HG03039 (cell line): ENCODE measurements at regions not wholly inside any gene's neighbourhood (a gene's known extent, or its start where the extent isn't known, plus 50 kb on each side); places are given as distances from the start of the nearest gene placed in this dataset.
"Not testable (repeated sequence)": the region's sequence is repeated elsewhere in the genome, so short reads cannot be mapped to it uniquely, and the experiment has no call there.

ENCODE experiments used
- ATAC-seq: cut with Tn5 transposase; IDR thresholded peaks from one replicate; pipeline ENCODE4 v1.9.1; 2021; ENCODE audit warnings: mild to moderate bottlenecking, moderate library complexity; ENCODE audit not compliant: unreplicated experiment

- ATAC-seq = no peak
Observed at GRCh38 chr10:85421421-85421820, 945.2 kb downstream of the GRID1 start.

GRCh38 chr10:85429126-85429525 is 937.5 kb downstream of the GRID1 start:
- no peak for ATAC-seq

- ATAC-seq = no peak
Observed at GRCh38 chr10:85430991-85431390, 935.6 kb downstream of the GRID1 start.

- ATAC-seq = no peak
Observed at GRCh38 chr10:85433248-85433647, 933.3 kb downstream of the GRID1 start.

GRCh38 chr10:85444868-85445267 is 921.7 kb downstream of the GRID1 start:
- no peak for ATAC-seq

- no peak for ATAC-seq
Observed at GRCh38 chr10:85445702-85446101, 920.9 kb downstream of the GRID1 start.

GRCh38 chr10:85446827-85447226 is 919.8 kb downstream of the GRID1 start:
- no peak for ATAC-seq

- ATAC-seq = no peak
Observed at GRCh38 chr10:85447690-85448089, 918.9 kb downstream of the GRID1 start.

GRCh38 chr10:85448716-85449115 is 917.9 kb downstream of the GRID1 start:
- ATAC-seq = no peak

GRCh38 chr10:85454386-85454785 is 912.2 kb downstream of the GRID1 start:
- ATAC-seq = no peak

- no peak for ATAC-seq
Observed at GRCh38 chr10:85457191-85457590, 909.4 kb downstream of the GRID1 start.

- no peak for ATAC-seq
Observed at GRCh38 chr10:85458324-85458723, 908.3 kb downstream of the GRID1 start.

GRCh38 chr10:85459906-85460305 is 906.7 kb downstream of the GRID1 start:
- ATAC-seq = no peak

GRCh38 chr10:85464336-85464735 is 902.3 kb downstream of the GRID1 start:
- no peak for ATAC-seq

GRCh38 chr10:85477979-85478378 is 888.6 kb downstream of the GRID1 start:
- no peak for ATAC-seq

- ATAC-seq = no peak
Observed at GRCh38 chr10:85490431-85490830, 876.2 kb downstream of the GRID1 start.

GRCh38 chr10:85491652-85492051 is 874.9 kb downstream of the GRID1 start:
- ATAC-seq = no peak

GRCh38 chr10:85492684-85493083 is 873.9 kb downstream of the GRID1 start:
- no peak for ATAC-seq

GRCh38 chr10:85493703-85494102 is 872.9 kb downstream of the GRID1 start:
- ATAC-seq = no peak

- ATAC-seq = not testable (repeated sequence)
Observed at GRCh38 chr10:85504641-85505040, 862.0 kb downstream of the GRID1 start.

- no peak for ATAC-seq
Observed at GRCh38 chr10:85508159-85508558, 858.4 kb downstream of the GRID1 start.

GRCh38 chr10:85510682-85511081 is 855.9 kb downstream of the GRID1 start:
- no peak for ATAC-seq

- no peak for ATAC-seq
Observed at GRCh38 chr10:85513436-85513835, 853.2 kb downstream of the GRID1 start.

- no peak for ATAC-seq
Observed at GRCh38 chr10:85515316-85515715, 851.3 kb downstream of the GRID1 start.
